ENCODE measurements at regions not wholly inside any gene's neighbourhood (a gene's known extent, or its start where the extent isn't known, plus 50 kb on each side); places are given as distances from the start of the nearest gene placed in this dataset.
A peak's percentile ranks its signal among the peaks of the same experiment; 100 is the strongest.

DNA sequence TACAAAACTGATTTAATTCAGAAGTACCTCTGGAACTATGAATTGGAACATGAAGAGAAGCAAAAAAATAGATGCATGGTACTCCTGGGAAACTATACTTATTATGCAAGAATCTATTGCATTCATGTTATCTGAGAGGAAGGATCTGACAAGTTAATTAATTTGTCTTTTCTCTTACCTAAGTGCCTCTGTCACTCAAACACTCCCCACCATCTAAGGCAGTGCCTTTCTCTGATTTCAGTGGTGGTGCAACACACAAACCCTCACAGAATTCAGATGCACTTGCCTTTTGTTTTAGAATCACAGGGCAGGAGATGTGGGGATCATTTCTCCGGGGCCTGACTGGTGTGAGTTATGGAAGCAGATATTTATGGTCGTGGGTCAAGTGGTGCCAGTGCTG is 52.5 kb upstream of the C9orf72 start:
- no peak for DNase-seq

DNA sequence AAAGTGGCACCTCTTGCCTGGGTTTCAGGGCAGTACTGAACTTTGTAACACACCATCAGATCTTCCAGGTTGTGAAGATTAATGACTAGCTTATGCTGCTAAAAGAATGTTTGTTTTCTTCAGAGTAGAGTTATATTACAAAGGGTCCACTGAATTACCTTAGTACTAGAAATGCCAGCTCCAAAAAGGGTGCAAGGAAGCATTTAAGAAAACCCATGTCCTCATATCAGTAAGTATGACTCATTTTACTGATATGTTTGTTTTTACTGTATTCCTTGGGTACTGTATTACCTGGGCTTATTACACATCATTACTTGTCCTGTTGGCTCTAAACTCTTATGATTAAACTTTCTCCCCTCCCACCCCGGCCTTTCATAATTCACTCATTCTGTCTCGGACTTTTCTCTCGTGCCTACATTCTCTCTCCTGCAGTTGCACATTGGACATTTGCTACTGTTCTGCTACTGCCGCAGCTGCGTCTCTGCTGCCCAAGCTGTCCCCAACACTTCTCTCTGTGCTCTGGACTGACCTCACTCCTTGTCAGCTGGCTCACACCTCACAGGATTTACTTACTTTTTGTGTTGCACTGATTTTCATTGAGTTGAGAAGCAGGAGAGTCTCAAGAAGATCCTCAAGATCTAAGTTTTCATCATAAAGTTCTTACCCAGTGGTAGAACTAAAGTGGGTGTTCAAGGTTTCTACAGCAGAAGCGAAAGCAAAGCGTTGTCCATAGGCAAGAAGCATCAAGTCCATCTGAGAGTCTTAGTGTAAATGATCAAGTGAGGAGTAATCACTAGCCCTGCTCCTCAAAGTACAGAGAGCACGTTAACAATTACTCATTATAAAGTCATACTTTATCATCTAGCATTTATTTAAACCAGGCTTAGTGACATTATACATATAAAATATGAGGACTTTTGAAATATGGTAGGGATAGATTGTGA is 53.2 kb upstream of the C9orf72 start:
- no peak for DNase-seq

DNA sequence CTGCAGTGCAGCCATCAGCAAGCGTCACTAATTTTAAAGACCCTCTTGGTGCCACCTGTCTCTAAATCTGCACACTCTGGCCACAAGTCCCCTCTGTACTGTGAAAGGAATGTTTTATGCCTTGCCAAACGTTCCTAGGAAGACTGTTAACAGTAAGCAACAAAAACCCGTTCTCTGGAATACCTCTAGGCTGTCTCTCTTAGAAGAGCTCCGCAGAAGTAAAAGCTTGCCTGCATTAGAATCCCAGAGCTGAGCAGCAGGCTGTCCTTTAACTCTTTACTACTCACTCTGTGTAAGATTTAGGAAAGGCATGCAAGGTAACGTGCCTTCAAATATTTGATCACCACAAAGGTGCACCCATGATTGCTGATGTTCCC is 53.9 kb upstream of the C9orf72 start:
- no peak for DNase-seq

DNA sequence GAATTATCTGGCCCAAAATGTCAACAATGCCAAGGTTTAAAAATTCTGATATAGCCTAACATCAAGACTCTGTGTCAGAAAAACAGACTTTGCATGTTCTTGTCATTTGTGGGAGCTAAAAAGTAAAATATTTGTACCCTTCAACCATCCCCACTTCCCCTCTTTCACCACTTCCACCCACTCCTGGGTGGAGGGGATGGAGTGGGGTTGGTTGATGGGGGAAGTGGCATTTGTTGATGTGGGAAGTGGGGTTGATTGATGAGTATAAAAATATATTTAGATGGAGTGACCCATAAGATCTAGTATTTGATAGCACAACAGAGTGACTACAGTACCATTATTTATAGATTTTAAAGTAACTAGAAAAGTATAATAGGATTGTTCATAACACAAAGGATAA is 55.0 kb upstream of the C9orf72 start:
- DNase-seq: no peak

DNA sequence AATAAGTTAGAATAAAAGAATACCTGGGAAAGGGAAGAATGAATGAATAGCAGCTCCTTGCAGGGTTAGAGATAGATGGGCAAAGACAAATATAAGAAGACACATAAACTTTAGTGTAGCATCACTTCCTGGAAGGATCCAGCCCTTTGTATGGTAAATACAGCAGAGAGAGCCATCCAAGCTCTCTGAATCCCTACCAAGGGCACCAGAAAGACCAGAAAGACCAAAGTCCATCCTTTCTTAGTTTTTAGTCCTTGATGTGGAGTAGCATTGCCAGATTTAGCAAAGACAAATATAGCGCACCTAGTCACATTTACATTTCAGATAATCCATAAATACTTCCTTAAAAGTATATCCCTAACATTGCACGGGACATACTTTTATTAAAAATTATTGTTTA is 56.1 kb upstream of the C9orf72 start:
- no peak for DNase-seq

DNA sequence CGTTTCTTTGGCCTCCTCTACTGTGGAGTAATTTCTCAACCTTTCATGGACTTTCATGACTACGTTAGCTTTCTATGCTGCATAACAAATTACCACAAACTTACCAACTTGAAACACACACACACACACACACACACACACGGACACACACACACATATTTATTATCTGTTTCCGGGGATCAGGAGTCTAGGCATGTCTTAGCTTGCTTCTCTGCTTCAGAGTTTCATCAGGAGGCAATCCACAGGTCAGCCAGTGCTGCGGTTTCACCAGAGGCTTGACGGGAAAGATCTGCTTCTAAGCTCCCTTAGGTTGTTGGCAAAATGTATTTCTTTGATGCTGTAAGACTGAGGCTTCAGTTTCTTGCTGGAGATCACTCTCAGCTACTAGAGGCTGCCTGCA is 59.0 kb upstream of the C9orf72 start:
- DNase-seq: no peak

DNA sequence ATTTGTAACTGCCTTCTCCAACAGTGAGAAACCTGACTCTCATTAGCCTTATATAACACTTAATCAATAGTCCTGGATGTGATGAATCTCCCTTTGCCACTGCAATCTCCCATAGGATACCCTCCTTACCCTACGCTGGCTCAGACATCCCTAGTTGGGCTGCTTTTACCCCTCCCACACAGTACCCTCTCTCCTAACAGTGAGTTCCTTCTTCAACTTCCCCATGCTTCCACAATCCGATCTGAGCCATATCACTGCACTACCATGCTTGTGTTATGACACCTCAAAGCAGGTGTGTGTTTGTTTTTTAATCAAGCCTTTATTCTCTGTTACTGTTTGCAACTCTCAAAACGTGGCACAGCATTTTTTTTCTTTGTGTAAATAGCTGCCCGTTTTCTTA is 60.5 kb upstream of the C9orf72 start:
- DNase-seq: no peak

DNA sequence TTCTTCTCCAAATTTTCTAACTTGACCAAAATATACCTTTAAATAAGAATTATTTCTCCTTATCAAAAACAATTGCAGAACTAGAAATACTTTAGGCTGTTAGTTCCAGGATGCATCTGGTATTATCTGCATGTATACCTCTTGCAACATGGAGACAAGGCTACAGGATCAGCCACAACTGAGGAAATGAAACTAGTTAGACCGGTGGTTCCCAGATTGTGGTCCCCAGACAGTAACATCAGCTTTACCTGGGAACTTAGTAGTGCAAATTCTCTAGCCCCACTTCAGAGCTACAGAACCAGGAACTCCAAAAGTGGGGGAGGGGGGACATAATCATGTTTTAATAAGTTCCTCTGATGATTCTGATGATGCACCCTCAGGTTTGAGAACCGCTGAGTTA is 61.6 kb upstream of the C9orf72 start:
- peak; percentile 14 for DNase-seq

DNA sequence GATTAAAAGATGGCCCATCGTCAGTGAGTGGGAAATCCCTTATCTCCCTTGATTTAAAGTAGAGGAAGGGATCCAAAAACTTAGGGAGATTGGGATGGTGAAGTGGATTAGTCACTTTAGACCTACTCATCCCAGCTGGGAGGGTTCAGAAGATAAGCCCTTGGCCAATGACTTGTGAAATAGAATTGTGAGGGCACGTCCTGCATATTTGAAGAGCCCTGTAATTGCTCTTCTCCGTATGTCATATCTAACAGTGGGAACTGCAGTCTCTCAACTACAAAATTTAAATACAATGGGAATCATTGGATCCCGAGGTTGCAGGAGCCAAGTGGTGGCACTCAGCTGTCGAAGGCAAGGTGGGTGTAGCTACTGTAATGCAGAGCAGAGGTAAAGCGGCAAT is 65.4 kb upstream of the C9orf72 start:
- DNase-seq: no peak

DNA sequence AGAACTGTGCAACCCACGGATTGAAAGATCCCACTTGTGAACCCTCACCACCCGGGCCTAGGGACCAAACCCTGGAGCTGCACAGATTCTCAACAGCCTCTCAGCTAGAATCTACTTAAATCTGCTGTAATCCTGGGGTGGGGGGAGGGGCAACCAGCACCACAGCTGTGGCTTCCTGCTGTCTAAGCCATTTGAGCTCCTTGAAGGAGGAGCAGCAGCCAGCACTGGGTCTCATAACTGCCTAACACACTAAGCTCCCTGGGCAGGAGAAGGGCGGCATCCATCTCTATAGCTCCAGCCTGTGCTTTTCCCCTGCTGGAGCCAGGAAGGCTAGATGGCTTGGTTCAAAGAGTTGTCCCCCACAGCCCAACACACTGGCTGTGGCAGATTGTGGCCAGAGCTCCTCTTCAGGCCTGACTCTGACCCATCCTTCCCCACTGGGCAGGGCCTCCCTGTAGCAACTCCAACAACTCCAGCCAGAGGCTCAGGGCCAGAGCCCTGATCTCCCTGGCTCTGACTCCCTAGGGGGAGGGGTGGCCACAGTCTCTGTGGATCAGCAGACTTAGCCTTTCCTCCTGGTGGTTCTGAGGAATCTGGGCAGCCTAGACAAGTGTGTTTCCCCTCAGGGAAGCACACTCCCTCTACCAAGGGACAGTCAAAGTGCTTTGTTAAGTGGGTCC is 72.0 kb upstream of the C9orf72 start:
- DNase-seq: no peak

DNA sequence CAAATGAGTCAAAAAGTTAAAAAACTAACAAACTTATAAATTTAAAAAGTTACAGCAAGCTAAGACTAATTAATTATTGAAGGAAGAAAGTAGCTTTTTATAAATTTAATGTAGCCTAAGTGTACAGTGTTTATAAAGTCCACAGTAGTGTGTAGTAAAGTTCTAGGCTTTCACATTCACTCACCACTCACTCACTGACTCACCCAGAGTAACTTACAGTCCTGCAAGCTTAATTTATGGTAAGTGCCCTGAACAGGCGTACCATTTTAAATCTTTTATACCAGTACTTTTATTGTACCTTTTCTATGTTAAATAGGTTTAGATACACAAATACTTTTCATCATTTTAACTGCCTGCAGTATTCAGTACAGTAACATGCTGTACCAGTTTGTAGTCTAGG is 80.0 kb upstream of the C9orf72 start:
- DNase-seq: no peak

DNA sequence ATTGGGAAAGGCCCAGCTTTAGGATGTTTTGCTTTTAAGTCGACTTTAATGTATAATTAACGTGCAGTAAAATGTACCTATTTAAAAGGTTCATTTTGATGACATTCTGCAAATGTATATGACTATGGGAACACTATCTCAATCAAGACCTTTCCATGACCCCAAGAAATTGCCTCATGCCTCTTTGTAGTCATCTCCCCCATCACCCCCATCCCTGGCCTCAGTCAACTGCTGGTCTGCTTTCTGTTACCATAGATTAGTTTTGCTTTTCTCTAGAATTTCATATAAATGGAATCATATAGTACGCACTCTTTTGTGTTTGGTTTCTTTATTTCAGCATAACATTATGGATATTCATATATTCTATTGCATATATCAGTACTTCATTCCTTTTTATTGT is 80.7 kb upstream of the C9orf72 start:
- DNase-seq: no peak

DNA sequence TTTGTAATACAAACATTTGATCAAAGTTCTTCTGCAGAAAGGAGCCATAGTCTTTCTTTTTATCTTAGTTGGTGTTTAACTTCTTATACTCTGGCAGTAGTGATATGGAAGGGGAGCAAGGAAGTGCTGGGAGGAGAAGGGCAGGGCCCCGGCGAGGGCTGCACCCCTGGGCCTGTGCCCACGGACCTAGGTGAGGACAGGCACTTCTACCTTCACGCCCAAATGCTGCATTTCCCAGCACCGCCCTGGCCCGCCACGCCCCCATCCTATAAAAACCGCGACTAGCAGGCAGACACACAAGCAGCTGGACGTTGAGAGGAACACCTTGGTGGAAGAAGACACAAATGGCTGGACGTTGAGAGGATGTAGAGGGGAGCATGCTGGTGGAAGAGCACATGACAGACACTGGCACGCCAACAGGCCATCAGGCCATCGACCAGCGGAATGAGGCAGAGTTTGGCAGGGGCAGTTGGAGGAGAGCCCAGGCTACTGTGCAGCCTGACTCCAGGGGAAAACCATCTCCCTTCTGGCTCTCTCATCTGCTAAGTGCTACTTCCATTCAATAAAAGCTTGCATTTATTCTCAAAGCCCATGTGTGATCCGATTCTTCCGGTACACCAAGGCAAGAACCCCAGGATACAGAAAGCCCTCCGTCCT is 81.5 kb upstream of the C9orf72 start:
- DNase-seq: no peak

DNA sequence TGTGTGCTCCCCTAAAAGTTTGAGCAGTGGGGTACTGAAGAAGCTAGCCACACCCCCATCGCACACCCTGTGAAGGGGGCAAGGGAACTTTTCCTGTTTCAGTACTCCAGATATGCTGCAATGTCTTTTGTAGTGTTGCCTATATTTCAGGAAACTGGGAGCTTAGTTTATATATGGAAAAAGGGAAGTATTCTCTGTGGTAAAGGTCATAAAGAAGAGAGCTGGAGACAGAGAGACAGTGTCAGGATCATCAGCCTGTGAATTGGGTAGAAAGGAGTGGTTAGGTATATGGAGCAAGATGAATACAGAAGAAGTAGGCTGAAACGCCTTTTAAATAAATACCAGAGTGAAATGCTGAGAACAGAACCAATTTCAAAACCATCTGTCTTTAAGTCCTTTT is 82.2 kb upstream of the C9orf72 start:
- no peak for DNase-seq

DNA sequence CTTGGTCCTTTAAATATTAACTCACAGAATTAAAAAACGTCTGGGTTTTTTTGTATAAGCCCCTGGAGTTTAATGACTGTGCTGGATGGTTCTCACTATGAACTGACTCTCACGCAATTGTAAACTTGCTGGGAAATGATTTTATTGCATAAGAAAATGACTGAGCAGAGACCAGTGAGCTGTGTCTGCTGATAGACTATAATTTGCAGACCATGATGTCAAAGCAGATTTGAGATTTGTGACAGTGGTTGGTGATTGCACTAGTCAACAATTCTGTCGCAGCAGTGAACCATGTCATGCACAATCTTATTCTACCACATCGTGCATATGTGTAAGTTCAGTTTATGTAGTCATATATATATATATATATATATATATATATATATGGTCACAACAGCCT is 85.7 kb upstream of the C9orf72 start:
- DNase-seq: no peak

DNA sequence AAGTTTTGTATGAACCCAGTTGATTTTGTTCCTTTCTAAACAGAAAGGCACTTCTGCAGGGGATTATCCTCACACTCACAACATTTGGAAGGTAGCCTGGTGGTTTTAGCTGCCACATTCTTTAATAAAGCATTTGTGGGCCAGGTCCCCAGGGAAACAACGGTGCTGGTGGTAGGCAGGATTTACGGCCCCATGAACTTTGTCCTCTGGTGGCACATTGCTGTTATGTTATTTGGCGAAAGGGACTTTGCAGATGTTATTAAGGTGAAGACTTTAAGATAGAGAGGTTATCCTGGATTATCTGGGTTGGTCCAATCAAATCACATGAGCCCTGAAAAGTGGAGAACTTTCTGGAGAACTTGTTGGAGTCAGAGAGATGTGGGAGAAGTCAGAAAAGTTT is 86.3 kb upstream of the C9orf72 start:
- DNase-seq: no peak

DNA sequence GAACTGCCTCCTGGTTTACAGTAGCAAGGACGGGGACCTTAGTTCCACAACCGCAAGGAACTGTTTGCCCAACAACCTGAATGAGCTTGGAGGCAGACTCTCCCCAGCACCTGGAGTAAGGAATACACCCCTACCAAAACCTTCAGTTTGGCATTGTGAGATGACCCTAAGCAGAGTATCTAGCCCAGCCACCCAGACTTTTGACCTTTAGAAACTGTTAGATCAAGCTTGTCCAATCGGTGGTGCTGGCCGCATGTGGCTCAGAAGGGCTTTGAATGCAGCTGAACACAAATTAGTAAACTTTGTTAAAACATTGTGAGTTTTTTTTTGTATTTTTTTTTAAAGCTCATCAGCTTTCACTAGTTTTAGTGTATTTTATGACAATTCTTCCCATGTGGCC is 86.9 kb upstream of the C9orf72 start:
- no peak for DNase-seq

DNA sequence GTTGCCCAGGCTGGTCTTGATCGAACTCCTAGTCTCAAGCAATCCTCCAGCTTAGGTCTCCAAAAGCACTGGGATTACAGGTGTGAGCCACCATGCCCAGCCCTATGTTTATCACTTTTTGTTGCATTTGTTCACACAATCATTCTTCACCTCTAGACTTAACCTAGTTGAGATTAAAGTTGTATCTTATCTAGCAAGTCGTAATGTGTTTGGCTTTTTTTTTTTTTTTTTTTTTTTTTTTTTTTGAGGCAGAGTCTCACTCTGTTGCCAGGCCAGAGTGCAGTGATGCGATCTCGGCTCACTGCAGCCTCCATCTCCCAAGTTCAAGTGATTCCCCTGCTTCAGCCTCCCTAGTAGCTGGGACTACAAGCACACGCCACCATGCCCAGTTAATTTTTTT is 90.2 kb upstream of the C9orf72 start:
- no peak for DNase-seq

DNA sequence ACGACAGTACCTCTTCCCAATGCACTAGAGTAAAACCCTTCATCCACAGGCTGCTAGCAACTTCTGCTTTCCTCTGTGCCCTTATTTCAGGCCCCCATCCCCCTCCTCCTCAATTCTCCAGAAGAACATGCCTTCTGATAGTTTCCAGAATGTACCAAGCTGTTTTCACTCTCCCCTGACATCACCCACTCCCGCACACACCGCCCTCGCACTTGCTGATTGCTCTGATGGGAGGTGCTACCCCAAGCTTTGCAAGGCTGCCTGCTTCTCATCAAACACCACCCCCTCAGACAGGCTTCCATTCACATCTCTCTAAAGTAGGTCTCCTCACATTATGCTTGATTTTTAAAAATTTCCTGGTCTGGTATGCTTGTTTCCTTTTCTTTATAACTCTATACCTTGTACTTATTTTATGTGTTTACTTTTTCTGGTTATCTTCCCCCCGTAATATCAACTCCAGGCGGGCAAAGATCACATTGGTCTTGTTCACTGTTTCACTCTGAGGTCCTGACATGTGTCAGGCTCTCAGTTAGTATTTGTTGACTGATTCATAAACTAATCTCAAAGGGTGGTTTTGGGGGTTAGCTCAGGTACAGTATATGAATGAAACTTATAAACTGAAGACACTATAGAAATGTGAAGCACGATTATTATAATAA is 91.0 kb upstream of the C9orf72 start:
- DNase-seq: no peak

DNA sequence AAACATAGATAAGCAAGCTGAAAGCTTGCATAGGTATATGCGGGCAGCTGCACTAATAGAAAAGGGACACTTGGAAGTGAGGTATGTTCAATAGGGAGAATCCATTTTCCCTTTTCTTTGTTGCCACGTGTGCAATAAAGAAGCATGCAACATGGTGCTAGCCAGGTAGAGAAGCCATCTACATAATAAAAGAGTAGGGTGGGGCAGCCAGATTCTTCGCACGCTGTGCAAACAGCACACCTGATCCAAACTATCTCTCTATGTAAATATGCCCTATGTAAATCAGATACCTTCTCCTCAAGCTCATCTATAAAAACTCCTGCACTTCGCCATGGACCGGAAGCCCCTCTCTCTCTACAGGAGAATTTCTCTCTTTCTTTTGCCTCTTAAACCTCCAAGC is 91.9 kb upstream of the C9orf72 start:
- no peak for DNase-seq

DNA sequence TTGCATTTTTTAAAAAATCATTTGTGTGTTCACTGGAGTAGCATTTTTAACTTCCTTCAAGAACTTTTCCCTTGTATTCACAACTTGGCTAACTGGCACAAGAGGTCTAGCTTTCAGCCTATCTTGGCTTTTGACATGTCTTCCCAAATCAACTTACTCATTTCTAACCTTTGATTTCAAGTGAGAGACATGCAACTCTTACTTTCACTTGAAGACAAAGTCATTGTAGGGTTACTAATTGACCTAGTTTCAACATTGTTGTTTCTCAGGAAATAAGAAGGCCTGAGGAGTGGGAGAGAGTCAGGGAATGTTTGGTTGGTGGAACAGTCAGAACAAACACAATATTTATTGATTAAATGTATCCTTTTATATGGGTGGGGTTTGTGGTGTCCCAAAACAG is 95.0 kb upstream of the C9orf72 start:
- no peak for DNase-seq

DNA sequence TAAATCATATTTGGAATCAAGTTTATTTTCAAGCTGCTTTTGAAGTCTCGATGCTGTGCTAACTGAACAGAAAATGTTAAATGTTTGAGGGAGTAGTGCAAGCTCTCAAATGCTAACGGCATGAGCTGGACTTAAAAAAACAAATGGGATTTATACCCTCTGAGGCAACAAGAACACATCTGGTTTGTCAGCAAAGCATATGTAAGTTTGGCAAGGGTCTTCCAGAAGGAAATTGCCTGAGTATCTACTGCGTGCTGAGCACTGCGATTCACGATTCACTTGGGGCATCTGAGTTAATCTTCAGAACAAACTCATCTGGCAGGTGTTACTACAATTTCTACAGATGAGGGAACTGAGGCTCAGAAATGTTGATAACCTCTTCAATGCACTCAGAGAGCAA is 98.4 kb upstream of the C9orf72 start:
- DNase-seq: no peak

DNA sequence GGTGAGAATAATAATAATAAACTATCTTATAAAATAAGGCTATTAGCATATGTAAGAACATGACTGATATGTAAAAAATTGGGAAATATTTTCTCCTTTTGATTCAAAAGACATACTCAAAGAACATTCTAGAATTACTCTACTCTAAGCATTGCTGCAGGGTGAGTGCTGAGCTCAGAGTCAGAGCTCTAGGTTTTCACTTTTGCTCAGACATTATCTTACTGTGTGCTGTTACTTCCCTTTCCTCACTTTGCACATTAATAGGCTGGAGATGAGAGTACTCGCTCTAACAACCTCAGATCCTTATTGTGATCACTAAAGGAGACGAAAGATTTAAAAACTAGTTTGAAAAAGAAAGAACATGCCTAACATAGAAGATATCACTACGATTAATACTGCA is 99.4 kb upstream of the C9orf72 start:
- no peak for DNase-seq

DNA sequence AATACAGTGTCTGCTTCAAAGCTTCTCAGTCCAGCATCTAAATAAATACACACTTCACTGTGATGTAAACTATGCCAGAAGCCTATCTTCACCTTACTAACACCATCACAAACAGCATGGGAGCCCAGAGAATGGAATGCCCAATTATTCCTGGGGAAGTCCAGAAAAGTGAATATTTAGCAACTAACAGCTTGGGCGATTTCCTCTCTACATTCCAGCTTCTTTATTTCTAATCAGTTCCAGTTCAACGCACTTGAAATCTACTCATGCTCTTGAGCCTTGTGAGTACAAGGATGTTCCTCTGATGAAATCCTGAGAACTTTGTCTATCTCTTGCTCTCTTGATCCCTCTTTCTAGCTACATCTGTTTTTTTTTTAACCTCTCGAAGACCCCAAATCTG is 100.4 kb upstream of the C9orf72 start:
- no peak for DNase-seq

Data from CD4-positive, alpha-beta T cell treated with Interleukin-17A for 1 hour (primary cell).